ENCODE measurements at regions not wholly inside any gene's neighbourhood (a gene's known extent, or its start where the extent isn't known, plus 50 kb on each side); places are given as distances from the start of the nearest gene placed in this dataset.

GRCh38 chr15:100808691-100809090 is 70.9 kb upstream of the ALDH1A3 start:
- no peak overlapping the region for H3K27ac ChIP-seq (ENCODE audit: extremely low read depth, low read depth, low read length)
- no peaks in the 10 kb centered on the region for H3K36me3 ChIP-seq (ENCODE audit: control insufficient read depth in 2 of 2, insufficient read depth in 1 of 2, low read length in 2 of 2)
- no peak overlapping the region for H3K4me3 ChIP-seq (ENCODE audit: low read depth, low read length)
- CTCF ChIA-PET, result no interaction called here
- no peak for TF ChIP-seq ZNF701 (tag by site-specific recombination; IDR thresholded peaks at IDR 0.05)
- TF ChIP-seq, protein P1, sequence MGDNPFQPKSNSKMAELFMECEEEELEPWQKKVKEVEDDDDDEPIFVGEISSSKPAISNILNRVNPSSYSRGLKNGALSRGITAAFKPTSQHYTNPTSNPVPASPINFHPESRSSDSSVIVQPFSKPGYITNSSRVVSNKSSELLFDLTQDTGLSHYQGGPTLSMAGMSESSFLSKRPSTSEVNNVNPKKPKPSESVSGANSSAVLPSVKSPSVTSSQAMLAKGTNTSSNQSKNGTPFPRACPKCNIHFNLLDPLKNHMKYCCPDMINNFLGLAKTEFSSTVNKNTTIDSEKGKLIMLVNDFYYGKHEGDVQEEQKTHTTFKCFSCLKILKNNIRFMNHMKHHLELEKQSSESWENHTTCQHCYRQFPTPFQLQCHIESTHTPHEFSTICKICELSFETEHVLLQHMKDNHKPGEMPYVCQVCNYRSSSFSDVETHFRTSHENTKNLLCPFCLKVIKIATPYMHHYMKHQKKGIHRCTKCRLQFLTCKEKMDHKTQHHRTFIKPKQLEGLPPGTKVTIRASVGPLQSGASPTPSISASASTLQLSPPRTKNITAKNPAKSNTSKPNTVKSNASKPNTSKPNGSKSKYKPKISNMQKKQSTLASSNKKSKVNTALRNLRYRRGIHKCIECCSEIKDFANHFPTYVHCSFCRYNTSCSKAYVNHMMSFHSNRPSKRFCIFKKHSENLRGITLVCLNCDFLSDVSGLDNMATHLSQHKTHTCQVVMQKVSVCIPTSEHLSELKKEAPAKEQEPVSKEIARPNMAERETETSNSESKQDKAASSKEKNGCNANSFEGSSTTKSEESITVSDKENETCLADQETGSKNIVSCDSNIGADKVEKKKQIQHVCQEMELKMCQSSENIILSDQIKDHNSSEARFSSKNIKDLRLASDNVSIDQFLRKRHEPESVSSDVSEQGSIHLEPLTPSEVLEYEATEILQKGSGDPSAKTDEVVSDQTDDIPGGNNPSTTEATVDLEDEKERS (tag by site-specific recombination; IDR thresholded peaks at IDR 0.05), result no peak
- TF ChIP-seq ZNF555 (tag by site-specific recombination; conservative IDR thresholded peaks at IDR 0.05), result no peak
- TF ChIP-seq ZNF544 (tag by site-specific recombination; IDR thresholded peaks at IDR 0.05), result no peak
- no peak for TF ChIP-seq YY1 (tag by site-specific recombination; IDR thresholded peaks at IDR 0.05)
- TF ChIP-seq GLI2 (tag by site-specific recombination; IDR thresholded peaks at IDR 0.05; ENCODE audit: borderline replicate concordance, low read depth), result no peak
- TF ChIP-seq ZNF274 (IDR thresholded peaks at IDR 0.05; ENCODE audit: low read length), result no peak
- TF ChIP-seq ZNF274 (tag by site-specific recombination; IDR thresholded peaks at IDR 0.05; ENCODE audit: borderline replicate concordance), result no peak
- no peak for TF ChIP-seq ZBTB17 (tag by site-specific recombination; IDR thresholded peaks at IDR 0.05)
- TF ChIP-seq ZNF530 (tag by site-specific recombination; IDR thresholded peaks at IDR 0.05; ENCODE audit: low read depth), result no peak
- TF ChIP-seq KLF17 (tag by site-specific recombination; IDR thresholded peaks at IDR 0.05), result no peak
- TF ChIP-seq ZFP41 (tag by site-specific recombination; IDR thresholded peaks at IDR 0.05; ENCODE audit: borderline replicate concordance), result no peak
- TF ChIP-seq, protein P2, sequence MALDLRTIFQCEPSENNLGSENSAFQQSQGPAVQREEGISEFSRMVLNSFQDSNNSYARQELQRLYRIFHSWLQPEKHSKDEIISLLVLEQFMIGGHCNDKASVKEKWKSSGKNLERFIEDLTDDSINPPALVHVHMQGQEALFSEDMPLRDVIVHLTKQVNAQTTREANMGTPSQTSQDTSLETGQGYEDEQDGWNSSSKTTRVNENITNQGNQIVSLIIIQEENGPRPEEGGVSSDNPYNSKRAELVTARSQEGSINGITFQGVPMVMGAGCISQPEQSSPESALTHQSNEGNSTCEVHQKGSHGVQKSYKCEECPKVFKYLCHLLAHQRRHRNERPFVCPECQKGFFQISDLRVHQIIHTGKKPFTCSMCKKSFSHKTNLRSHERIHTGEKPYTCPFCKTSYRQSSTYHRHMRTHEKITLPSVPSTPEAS (tag by site-specific recombination; IDR thresholded peaks at IDR 0.05), result no peak
- TF ChIP-seq ZNF692 (tag by site-specific recombination; IDR thresholded peaks at IDR 0.05), result no peak
- H3K9me3 ChIP-seq (ENCODE audit: control insufficient read depth, insufficient read depth, low read depth, low read length), result no peaks in the 10 kb centered on the region
- POLR2A ChIA-PET, result no interaction called here
- H3K4me1 ChIP-seq (ENCODE audit: control insufficient read depth, insufficient read depth, low read length), result no peaks in the 10 kb centered on the region

GRCh38 chr15:100809151-100809550 is 70.5 kb upstream of the ALDH1A3 start:
- no peak overlapping the region for H3K4me3 ChIP-seq (ENCODE audit: low read depth, low read length)
- POLR2A ChIA-PET, result no interaction called here
- no peaks in the 10 kb centered on the region for H3K36me3 ChIP-seq (ENCODE audit: control insufficient read depth in 2 of 2, insufficient read depth in 1 of 2, low read length in 2 of 2)
- TF ChIP-seq ZNF473 (tag by site-specific recombination; IDR thresholded peaks at IDR 0.05), result no peak
- TF ChIP-seq ZNF561 (tag by site-specific recombination; IDR thresholded peaks at IDR 0.05; ENCODE audit: borderline replicate concordance), result no peak
- no peak for TF ChIP-seq ZNF785 (tag by site-specific recombination; IDR thresholded peaks at IDR 0.05)
- TF ChIP-seq, protein P2 (tag by site-specific recombination; IDR thresholded peaks at IDR 0.05), result no peak
- TF ChIP-seq, protein P3, sequence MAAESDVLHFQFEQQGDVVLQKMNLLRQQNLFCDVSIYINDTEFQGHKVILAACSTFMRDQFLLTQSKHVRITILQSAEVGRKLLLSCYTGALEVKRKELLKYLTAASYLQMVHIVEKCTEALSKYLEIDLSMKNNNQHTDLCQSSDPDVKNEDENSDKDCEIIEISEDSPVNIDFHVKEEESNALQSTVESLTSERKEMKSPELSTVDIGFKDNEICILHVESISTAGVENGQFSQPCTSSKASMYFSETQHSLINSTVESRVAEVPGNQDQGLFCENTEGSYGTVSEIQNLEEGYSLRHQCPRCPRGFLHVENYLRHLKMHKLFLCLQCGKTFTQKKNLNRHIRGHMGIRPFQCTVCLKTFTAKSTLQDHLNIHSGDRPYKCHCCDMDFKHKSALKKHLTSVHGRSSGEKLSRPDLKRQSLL (tag by site-specific recombination; IDR thresholded peaks at IDR 0.05), result no peak
- no peak for TF ChIP-seq ZNF211 (tag by site-specific recombination; IDR thresholded peaks at IDR 0.05; ENCODE audit: low read depth)
- no peak for TF ChIP-seq ZNF398 (tag by site-specific recombination; IDR thresholded peaks at IDR 0.05)
- no peak for TF ChIP-seq ZFP69B (tag by site-specific recombination; IDR thresholded peaks at IDR 0.05)
- TF ChIP-seq ZNF274 (IDR thresholded peaks at IDR 0.05; ENCODE audit: low read length), result no peak
- TF ChIP-seq ZNF274 (tag by site-specific recombination; IDR thresholded peaks at IDR 0.05; ENCODE audit: borderline replicate concordance), result no peak
- TF ChIP-seq PRDM1 (tag by site-specific recombination; IDR thresholded peaks at IDR 0.05), result no peak
- TF ChIP-seq ZNF792 (tag by site-specific recombination; IDR thresholded peaks at IDR 0.05), result no peak
- H3K4me1 ChIP-seq (ENCODE audit: control insufficient read depth, insufficient read depth, low read length), result no peaks in the 10 kb centered on the region
- CTCF ChIA-PET, result no interaction called here
- no peak overlapping the region for H3K27ac ChIP-seq (ENCODE audit: extremely low read depth, low read depth, low read length)
- H3K9me3 ChIP-seq (ENCODE audit: control insufficient read depth, insufficient read depth, low read depth, low read length), result no peaks in the 10 kb centered on the region

Data from HEK293 (cell line).